Esophagus muscularis mucosa (tissue), 4 donors: ENCODE measurements at regions not wholly inside any gene's neighbourhood (a gene's known extent, or its start where the extent isn't known, plus 50 kb on each side); places are given as distances from the start of the nearest gene placed in this dataset.

Experiments used
- DNase-seq: peaks from one replicate; pipeline ENCODE4 v3.0.0-alpha.2; 2017; ENCODE audit errors: extremely low spot score
- H3K27ac ChIP-seq, 4 donors: fragments of 200-600 bp; sonication (generic); replicated peaks in 1 of 4; 1 replicate in 3 of 4; 2 replicates in 1 of 4; pipeline ENCODE4 v1.5.1; 2016 to 2019; ENCODE audit warnings: mild to moderate bottlenecking in 1 of 4
- H3K27me3 ChIP-seq, 4 donors: fragments of 200-600 bp; sonication (generic); one replicate each; pipeline versions ENCODE4 v1.5.1 to v1.6.0; 2016 to 2019
- H3K36me3 ChIP-seq, 4 donors: fragments of 200-600 bp; sonication (generic); one replicate each; pipeline ENCODE4 v1.5.1; 2016 to 2019
- H3K4me1 ChIP-seq, 4 donors: fragments of 200-600 bp; sonication (generic); one replicate each; pipeline ENCODE4 v1.5.1; 2016 to 2019
- H3K4me3 ChIP-seq, 4 donors: fragments of 200-600 bp; sonication (generic); 1 replicate in 2 of 4; 2 replicates in 2 of 4; pipeline ENCODE4 v1.5.1; 2016 to 2019; ENCODE audit warnings: mild to moderate bottlenecking in 4 of 4, moderate library complexity in 1 of 4
- H3K9me3 ChIP-seq, 4 donors: fragments of 200-600 bp; sonication (generic); 1 replicate in 3 of 4; 2 replicates in 1 of 4; pipeline ENCODE4 v1.5.1; 2016 to 2019
- EP300 ChIP-seq: sonication (generic); formaldehyde crosslinking; IDR thresholded peaks from one replicate; pipeline ENCODE4 v1.6.1; 2017; ENCODE audit warnings: antibody characterized with exemption
- POLR2A ChIP-seq: fragments of 450-650 bp; IDR thresholded peaks from one replicate; pipeline ENCODE4 v1.6.1; 2017; ENCODE audit warnings: antibody characterized with exemption, moderate library complexity, mild to moderate bottlenecking, low read depth
- POLR2AphosphoS5 ChIP-seq, 2 donors: sonication (generic); formaldehyde crosslinking; IDR thresholded peaks; one replicate each; pipeline ENCODE4 v1.6.1; 2017; ENCODE audit warnings: antibody characterized with exemption in 2 of 2
- WGBS: methylation state at CpG from one replicate; pipeline ENCODE4 v1.1.5; 2018; 5-methylcytosine and 5-hydroxymethylcytosine counted together
- intact Hi-C: fragments of 100-400 bp; cut with DNase I; formaldehyde crosslinking; loops from one replicate; pipeline ENCODE4 v1.15.1; 2023
- TF ChIP-seq, protein P1 (sequence below), 3 experiments: fragments of 200-600 bp in 2 of 3; fragments of 450-650 bp in 1 of 3; sonication (generic) in 2 of 3; IDR thresholded peaks; one replicate each; pipeline ENCODE4 v1.5.1; 2017 to 2019; ENCODE audit warnings: antibody characterized with exemption in 3 of 3, mild to moderate bottlenecking in 2 of 3, moderate library complexity in 1 of 3

DNA sequence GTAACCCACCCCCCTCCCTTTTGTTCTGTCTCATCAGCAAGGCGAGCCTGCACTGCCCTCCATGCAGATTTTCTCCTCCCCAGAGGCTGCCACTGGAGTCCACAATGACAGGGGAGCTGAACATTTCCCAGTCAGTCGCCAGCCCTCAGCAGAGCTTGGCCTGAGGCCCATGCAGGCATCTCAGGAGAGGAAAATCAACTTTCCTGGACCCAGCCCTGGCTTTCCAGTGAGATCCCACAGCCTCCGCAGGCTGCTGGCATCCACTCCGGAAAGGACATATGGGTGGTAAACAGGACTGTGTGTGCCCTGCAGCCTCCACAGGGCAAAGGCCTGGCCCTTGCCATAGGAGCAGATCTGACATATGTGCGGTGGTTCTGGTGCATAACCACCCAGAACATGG lies 253.8 kb downstream of the TNS1 start:
- intact Hi-C loops: no loop called here
- Histone ChIP-seq H3K9me3 (no peaks in the 10 kb centered on the region), H3K27me3 (no peaks in the 10 kb centered on the region), H3K27ac (peak overlapping the region in 1 of 4 donors; percentile 24), H3K4me1 (peaks cover 18 to 71% (median 44%) of the 10 kb centered on the region in 4 donors), H3K36me3 (peaks cover 0 to 7% (median 3%) of the 10 kb centered on the region in 4 donors), H3K4me3 (no peak overlapping the region)
- peak; percentile 81 for DNase-seq
- TF ChIP-seq POLR2A: no peak
- TF ChIP-seq, protein P1, sequence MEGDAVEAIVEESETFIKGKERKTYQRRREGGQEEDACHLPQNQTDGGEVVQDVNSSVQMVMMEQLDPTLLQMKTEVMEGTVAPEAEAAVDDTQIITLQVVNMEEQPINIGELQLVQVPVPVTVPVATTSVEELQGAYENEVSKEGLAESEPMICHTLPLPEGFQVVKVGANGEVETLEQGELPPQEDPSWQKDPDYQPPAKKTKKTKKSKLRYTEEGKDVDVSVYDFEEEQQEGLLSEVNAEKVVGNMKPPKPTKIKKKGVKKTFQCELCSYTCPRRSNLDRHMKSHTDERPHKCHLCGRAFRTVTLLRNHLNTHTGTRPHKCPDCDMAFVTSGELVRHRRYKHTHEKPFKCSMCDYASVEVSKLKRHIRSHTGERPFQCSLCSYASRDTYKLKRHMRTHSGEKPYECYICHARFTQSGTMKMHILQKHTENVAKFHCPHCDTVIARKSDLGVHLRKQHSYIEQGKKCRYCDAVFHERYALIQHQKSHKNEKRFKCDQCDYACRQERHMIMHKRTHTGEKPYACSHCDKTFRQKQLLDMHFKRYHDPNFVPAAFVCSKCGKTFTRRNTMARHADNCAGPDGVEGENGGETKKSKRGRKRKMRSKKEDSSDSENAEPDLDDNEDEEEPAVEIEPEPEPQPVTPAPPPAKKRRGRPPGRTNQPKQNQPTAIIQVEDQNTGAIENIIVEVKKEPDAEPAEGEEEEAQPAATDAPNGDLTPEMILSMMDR (IDR thresholded peaks at IDR 0.05): no peak
- no peak for TF ChIP-seq POLR2AphosphoS5 (IDR thresholded peaks at IDR 0.05)
- no peak for TF ChIP-seq EP300
- WGBS: 25% methylated on average over 2 of the region's 5 CpGs

DNA sequence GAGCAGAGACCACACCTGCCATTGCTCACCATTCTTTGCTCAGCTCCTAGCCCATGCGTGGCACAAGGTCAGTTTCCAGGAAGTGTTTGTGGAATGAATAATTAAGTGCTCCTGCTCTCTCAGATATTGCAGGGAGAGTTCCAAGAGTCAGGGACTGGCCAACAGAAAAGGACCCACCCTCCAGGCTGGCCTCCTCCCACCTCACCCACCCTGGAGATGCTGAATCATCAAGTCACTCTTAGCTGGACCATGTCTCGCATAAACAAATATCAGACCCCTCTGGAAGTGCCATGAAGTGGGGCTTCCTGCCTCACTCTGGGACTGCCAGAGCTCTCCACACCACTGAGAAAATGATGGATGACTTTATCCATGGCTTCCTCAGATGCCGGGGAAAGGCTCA lies 256.0 kb downstream of the TNS1 start:
- intact Hi-C loops: no loop called here

DNA sequence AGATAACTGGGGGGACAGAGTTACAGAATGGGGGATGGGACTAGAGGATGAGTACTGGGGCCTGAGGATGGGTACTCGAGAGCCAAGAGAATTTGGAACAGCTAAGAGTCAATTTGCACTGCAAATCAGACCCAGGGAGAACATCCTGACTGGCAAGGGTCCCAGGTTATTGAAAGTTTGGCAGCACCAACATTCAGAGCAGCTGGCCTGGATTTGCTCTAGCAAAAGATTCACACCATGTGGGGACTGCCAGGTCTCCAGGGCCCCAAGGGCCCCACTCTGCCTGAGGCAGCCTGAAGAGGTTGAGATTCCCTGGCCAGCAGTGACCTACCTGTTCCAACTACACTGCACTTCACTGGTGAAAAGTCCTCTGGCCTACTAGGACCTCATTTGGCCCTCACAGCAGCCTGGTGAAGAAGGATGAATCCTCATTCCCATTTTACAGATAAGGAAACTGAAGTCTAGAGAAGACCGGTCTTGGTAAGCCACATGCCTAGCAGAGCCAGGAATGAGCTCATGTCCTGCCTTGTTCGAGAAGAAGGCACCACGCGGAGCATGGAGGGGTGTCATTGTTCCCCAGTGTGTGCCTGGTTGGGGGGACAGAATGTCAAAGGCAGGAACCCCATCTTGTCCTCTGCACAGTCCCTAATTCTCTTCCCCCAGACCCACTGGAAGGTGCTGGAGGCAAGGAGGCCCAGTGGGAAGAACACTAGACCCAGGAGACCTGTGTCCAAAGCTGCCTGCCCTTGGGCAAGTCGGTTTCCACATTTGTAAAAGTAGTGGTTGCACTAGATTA lies 258.6 kb downstream of the TNS1 start:
- intact Hi-C loops: no loop called here
- DNase-seq: peak; percentile 88
- no peak for TF ChIP-seq EP300
- TF ChIP-seq, protein P1 (IDR thresholded peaks at IDR 0.05): no peak
- TF ChIP-seq POLR2A: no peak
- no peak for TF ChIP-seq POLR2AphosphoS5 (IDR thresholded peaks at IDR 0.05)
- peak overlapping the region in 2 of 4 donors; percentile 15 to 36 for H3K27ac ChIP-seq
- H3K9me3 ChIP-seq: no peaks in the 10 kb centered on the region
- no peak overlapping the region for H3K4me3 ChIP-seq
- peaks cover 0 to 10% (median 4%) of the 10 kb centered on the region in 4 donors for H3K36me3 ChIP-seq
- H3K27me3 ChIP-seq: no peaks in the 10 kb centered on the region
- 89% methylated on average over 6 of the region's 6 CpGs for WGBS
- H3K4me1 ChIP-seq: peaks cover 6 to 74% (median 43%) of the 10 kb centered on the region in 4 donors

More for the DNA sequence above, 256.0 kb downstream of the TNS1 start:
- no peaks in the 10 kb centered on the region for H3K27me3 ChIP-seq
- H3K36me3 ChIP-seq: peaks cover 0 to 8% (median 3%) of the 10 kb centered on the region in 4 donors
- H3K4me3 ChIP-seq: no peak overlapping the region
- H3K27ac ChIP-seq: no peak overlapping the region
- WGBS: 65% methylated on average over 3 of the region's 3 CpGs
- DNase-seq: no peak
- no peaks in the 10 kb centered on the region for H3K9me3 ChIP-seq
- H3K4me1 ChIP-seq: peaks cover 7 to 69% (median 41%) of the 10 kb centered on the region in 4 donors
- no peak for TF ChIP-seq EP300
- TF ChIP-seq, protein P1 (IDR thresholded peaks at IDR 0.05): no peak

DNA sequence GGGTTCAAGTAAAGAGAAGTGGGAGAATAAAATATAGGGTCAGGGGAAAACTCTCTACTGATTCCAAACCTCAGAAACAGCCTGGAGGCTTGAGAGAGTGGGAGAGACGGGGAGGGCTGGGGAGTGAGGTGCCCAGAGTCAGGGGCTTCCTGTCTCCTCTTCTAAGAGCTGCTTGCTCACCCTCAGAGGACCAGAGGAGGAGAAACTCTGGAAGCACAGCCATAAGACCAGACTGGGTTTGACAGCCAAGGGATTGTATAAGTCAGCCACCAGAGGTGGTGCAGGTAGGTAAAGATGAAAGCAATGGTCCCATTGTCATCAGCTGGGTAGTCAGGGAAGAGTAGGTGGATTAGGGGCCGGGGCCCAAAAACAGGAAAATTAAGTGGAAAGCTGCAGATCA lies 259.4 kb downstream of the TNS1 start:
- WGBS: 88% methylated on average over 2 of the region's 2 CpGs
- DNase-seq: peak; percentile 81
- TF ChIP-seq EP300: no peak
- TF ChIP-seq POLR2AphosphoS5 (IDR thresholded peaks at IDR 0.05): no peak
- TF ChIP-seq POLR2A: no peak
- TF ChIP-seq, protein P1 (IDR thresholded peaks at IDR 0.05): no peak
- intact Hi-C loops: no loop called here
- H3K4me3 ChIP-seq: no peak overlapping the region
- H3K27me3 ChIP-seq: no peaks in the 10 kb centered on the region
- peak overlapping the region in 1 of 4 donors; percentile 36 for H3K27ac ChIP-seq
- H3K36me3 ChIP-seq: peaks cover 0 to 16% (median 8%) of the 10 kb centered on the region in 4 donors
- H3K4me1 ChIP-seq: peaks cover 0 to 70% (median 41%) of the 10 kb centered on the region in 4 donors
- H3K9me3 ChIP-seq: no peaks in the 10 kb centered on the region
